ENCODE measurements at regions not wholly inside any gene's neighbourhood (a gene's known extent, or its start where the extent isn't known, plus 50 kb on each side); places are given as distances from the start of the nearest gene placed in this dataset.
"Not testable (repeated sequence)": the region's sequence is repeated elsewhere in the genome, so short reads cannot be mapped to it uniquely, and the experiment has no call there.

DNA sequence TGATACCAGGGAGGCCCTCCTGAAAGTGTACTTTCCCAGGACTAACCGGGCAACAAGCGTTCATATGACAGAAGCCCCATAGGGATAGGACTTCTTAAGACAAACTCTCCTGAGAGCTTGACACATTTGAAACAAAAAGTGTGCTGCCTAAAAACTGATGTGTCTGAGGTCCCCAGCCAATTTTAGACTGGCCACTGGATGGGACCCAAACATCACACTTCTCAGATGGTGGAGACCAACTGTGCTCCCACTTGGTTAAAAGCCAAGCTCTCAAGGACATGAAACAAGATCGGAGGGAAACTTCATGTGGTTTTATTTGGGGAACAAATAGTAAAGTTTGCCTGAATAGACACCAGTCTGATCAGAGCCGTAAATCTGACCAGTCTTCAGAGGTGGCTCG is 113.5 kb upstream of the ACBD5 start:
- intact Hi-C loops (cut with DNase I); DNase-seq: not testable (repeated sequence)

DNA sequence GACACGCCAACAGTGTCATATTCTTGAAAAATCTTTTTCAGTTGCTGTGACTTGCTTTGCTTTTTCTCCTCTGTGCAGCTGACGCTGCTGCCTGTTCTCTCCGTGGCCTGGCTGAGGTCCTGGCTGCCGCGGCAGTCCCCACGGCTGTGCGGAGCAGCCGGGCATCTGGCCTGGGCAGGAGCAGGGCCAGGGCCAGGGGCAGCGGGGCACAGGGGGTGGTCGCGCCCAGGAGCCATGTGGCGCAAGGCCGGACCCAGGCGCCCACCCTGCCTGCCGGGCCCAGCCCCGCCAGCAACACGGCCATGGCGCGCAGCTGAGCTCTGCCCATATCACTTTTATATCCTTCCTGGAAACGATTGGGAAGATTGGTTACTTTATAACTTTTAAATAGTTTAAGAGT is 109.4 kb upstream of the ACBD5 start:
- intact Hi-C loops (cut with DNase I) = no loop called here
- DNase-seq = no peak

- DNase-seq = peak in 1 of 10 donors; percentile 59
- intact Hi-C loops (cut with DNase I) = not testable (repeated sequence)
Observed at GRCh38 chr10:27347827-27348207, 107.2 kb upstream of the ACBD5 start.

DNA sequence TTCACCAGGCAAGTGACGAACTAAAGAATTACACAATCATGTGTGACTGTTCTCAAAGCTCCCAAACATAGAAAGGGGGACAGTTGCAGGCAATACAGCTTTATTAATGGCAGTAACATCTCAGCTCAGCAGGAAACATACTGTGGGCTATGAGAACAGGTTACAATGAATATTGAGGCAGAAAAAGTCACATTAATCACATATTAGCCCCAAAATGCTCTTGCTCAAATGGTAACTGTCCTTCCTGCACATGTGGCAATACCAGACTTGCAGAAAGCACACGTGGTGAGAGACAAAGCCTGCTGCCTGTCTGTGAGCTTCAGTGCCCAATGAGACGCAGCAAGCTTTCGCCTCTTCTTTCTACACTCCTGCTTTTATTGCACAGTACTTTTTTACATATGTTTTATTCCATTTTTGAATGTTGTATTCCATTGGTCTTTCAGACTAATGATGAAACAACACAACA is 104.9 kb upstream of the ACBD5 start:
- DNase-seq = no peak
- intact Hi-C loops (cut with DNase I) = no loop called here

GRCh38 chr10:27344568-27345454 is 104.2 kb upstream of the ACBD5 start:
- intact Hi-C loops (cut with DNase I) = no loop called here
- DNase-seq = no peak

DNA sequence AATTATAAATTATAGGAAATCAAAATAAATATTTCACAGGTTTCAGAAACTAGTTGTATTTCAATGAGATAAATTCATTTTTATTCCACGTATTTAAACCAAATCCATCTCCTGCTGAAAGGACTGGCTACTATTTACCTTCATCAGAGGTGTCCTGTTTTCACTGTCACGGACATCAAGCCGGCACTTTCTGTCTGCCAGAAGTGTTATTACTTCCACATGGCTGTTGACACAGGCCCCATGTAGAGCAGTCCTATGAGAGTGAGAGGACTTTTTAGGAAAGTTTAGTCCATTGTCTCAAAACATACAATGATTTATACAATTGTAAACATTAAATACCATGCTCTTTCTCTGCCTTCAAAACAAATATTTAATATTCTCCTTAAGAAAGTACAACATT is 100.4 kb upstream of the ACBD5 start:
- no peak for DNase-seq
- intact Hi-C loops (cut with DNase I) = no loop called here

GRCh38 chr10:27335246-27335645 is 94.6 kb upstream of the ACBD5 start:
- intact Hi-C loops (cut with DNase I); DNase-seq: not testable (repeated sequence)

DNA sequence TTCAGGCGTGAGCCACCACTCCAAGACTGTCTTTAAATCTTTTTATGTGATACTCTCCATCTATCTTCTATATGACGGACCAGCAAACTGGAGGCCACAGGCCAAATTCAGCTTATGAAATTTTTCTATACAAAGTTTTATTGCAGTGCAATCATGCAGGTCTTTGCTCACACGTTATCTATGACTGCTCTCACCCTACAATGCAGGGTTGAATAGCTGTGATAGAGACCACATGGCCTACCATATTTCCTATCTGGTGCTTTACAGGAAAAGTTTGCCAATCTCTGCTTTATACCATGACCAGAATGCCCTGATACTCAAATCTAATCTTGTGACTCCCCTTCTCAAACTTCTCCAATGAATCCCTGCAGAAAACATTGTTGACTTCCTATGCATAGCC is 89.5 kb upstream of the ACBD5 start:
- intact Hi-C loops (cut with DNase I) = no loop called here
- DNase-seq = no peak

DNA sequence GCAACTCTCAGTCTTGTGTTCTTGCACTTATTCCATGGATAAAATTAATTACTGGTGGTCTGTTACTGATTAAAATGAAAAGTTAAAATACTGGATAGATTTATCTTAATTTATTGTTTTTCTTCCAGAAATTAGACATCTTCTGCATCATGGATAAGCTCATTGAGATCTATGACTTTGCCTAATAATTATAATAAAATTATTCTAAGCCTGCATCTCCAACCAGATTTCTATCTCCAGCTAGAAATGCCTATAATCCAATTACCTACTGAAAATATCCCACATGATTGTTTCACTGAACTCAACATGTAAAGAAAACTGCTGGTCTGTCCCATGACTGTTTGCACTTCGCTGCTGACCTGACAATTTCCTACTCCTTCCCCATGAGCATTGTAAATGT is 88.3 kb upstream of the ACBD5 start:
- DNase-seq = no peak
- intact Hi-C loops (cut with DNase I) = no loop called here

- intact Hi-C loops (cut with DNase I); DNase-seq: not testable (repeated sequence)
Observed at GRCh38 chr10:27326748-27327147, 86.2 kb upstream of the ACBD5 start.

DNA sequence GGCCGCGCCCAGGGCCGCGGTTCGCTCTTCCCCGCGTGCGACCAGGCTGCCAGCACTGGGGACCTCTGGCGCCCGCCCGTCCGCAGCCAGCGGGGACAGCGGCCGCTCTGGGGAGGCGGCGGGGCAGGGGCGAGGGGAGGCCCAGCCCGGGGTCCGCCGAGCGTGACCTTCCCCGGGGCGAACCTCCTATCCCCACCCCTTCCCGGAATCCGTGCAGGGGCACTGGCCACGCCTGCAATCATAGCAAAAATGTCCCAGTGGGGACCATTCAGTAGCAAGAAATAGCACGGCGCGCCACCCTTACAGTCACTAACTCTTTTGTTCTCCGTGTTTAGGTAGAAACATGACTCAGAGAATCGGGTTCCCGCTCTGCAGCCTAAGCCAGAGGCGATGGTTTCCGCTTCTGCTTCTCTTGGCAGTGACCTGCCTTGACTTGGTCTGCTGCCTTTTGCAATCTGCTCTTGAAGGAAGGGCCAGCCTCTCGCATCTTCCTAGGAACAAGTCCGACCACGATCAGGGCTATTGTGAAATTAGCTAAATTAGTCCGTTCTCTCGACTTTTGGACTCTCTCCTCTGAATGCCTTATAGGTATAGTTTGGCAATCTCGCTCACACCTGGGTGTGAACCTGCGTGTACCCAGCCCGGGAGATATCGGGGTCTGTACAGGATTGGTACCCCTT is 79.3 kb upstream of the ACBD5 start:
- intact Hi-C loops (cut with DNase I) = loop anchor here (5.0 kb wide), 1 partner anchor 693 kb away; no protein-coding TSS in a partner anchor

DNA sequence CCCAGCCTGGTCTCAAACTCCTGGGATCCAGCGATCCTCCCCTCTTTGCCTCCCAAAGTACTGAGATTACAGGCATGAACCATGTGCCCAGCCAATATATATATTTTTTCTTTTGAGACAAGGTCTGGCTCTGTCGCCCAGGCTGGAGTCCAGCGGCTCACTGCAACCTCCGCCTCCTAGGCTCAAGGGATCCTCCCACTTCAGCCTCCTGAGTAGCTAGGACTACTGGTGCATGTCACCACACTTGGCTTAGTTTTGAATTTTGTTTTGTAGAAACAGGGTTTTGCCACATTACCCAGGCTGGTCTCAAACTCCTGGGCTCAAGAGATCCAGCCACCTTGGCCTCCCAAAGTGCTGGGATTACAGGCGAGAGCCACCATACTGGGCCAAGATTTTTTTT is 78.5 kb upstream of the ACBD5 start:
- DNase-seq = peak in 1 of 10 donors; percentile 60
- intact Hi-C loops (cut with DNase I) = not testable (repeated sequence)

More for the DNA sequence above, 79.3 kb upstream of the ACBD5 start:
- DNase-seq = peak in 5 of 10 donors; percentile 17 to 83 (median 39)

DNA sequence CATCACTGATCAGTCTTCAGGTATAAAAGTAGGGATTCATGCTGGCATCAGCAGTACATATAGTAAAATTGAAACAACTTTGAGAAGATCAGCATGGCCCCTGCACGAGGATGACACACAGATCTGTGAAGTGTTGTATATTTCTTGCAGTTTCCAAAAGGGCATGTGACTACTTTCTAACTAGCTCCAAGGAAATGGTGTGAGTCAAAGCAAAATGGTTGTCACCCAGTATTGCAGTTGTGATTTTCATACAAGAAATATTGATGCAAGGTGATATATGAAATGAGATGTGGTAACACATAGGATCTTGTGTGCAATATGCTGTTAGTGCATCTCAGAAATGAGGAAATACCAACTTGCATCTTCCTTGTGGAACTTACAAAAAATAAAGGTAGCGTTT is 74.5 kb upstream of the ACBD5 start:
- intact Hi-C loops (cut with DNase I); DNase-seq: not testable (repeated sequence)

GRCh38 chr10:27313586-27313985 is 73.0 kb upstream of the ACBD5 start:
- intact Hi-C loops (cut with DNase I); DNase-seq: not testable (repeated sequence)

DNA sequence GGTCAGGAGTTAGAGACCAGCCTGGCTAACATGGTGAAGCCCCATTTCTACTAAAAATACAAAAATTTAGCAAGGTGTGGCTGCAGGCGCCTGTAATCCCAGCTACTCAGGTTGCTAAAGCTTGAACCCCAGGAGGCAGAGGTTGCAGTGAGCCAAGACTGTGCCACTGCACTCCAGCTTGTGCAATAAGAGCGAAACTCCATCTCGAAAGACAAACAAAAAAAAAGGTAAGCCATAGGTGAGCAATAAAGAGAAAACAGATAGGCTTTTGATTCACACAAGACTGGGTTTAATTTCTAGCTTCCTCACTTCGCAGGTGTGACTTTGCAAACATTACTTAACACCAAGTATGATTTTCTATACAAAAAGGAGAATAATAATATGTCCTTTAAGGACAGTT is 72.3 kb upstream of the ACBD5 start:
- intact Hi-C loops (cut with DNase I) = no loop called here
- DNase-seq = no peak

GRCh38 chr10:27311809-27312208 is 71.2 kb upstream of the ACBD5 start:
- DNase-seq; intact Hi-C loops (cut with DNase I): not testable (repeated sequence)

- intact Hi-C loops (cut with DNase I); DNase-seq: not testable (repeated sequence)
Observed at GRCh38 chr10:27298522-27298850, 57.9 kb upstream of the ACBD5 start.

- no peak for DNase-seq
- intact Hi-C loops (cut with DNase I) = no loop called here
Observed at GRCh38 chr10:27297844-27298521, 57.4 kb upstream of the ACBD5 start.

DNA sequence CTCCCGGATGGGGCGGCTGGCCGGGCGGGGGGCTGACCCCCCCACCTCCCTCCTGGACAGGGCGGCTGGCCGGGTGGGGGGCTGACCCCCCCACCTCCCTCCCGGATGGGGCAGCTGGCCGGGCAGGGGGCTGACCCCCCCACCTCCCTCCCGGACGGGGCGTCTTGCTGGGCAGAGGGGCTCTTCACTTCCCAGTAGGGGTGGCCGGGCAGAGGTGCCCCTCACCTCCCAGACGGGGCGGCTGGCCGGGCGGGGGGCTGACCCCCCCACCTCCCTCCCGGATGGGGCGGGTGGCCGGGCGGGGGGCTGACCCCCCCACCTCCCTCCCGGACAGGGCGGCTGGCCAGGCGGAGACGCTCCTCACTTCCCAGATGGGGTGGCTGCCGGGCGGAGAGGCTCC is 55.7 kb upstream of the ACBD5 start:
- DNase-seq = peak in 1 of 10 donors; percentile 52
- intact Hi-C loops (cut with DNase I) = not testable (repeated sequence)

DNA sequence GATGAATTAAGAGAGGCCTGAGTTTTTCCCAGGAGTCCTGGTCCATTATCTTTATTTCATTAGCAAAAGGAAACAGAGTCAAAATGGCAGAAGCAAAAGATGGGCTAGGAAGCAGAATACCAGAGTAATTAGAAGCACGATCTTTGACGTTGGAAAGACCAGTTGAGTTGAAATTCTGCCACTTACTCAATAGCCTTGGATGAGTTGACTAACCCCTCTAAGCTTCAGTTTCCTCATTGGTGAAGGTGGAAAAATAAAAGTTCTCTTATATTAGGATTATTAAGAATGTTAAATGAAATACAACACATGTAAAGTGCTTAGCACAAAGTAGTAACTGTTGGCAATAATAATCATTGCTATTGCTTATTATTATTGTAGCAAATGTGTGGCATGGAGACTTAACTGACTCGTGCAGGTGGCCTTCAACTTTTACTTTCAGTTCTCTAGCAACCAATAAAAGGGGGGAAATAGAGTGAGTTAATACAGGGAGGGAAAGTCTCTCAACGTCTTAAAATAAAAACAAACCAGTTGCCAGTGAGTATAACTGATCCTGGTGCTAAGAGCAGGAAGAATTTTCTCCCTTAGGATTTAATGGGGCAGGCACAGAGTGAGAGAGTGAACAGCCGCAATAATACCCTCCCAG is 50.8 kb upstream of the ACBD5 start:
- DNase-seq; intact Hi-C loops (cut with DNase I): not testable (repeated sequence)

All from posterior cingulate gyrus (tissue), 11 donors.